GM19455 (cell line): ENCODE measurements at regions not wholly inside any gene's neighbourhood (a gene's known extent, or its start where the extent isn't known, plus 50 kb on each side); places are given as distances from the start of the nearest gene placed in this dataset.

Experiments used
- ATAC-seq: cut with Tn5 transposase; IDR thresholded peaks from one replicate; pipeline ENCODE4 v1.9.1; 2021; ENCODE audit not compliant: unreplicated experiment

- no peak for ATAC-seq
These were observed 206.0 kb downstream of the BCOR start for GRCh38 chrX:39891781-39892180.

DNA sequence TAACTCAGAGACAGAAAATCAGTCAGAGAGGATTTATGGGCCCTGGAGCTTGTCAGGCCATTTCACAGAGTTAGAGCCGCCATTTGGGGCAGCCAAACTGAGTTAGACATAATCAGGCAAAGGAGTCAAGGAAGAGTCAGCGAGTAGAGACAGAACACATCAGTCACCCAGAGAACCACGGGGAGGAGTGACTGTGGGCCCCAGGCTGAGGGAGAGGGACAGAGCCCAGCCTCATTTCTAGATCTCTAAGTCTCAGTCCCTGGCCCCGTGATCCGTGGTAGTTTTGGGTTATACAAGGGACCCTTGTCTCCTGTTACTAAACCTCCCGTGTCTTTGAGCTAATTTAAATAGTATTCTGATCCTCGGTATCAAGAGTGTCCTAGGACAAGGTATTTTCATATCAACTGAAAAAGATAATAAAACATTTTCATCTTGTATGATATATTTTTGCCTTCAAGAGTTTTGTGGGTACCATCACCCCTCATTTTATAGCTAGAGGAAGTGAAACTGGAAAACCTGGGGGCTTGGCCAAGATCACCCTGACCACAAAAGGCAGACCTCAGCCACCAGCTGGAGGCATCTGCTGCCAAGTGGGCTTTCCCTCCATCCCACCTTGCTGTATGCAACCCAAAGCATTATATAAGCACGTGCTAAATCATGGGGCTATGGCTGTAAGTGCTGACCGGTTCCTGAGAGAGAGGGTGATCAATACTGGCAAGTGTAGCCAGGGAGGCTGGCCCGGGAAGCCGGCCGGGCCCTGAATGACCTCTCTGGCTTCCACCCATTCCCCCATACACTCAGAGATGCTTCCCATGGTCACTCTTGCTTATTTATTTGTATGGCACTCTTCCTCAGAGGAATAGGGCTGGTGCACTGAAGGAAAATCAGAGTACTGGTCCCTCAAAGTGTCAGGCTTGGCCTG, 204.1 kb downstream of the BCOR start:
- no peak for ATAC-seq

- ATAC-seq = no peak
These were observed 203.1 kb downstream of the BCOR start for GRCh38 chrX:39894683-39895082.

DNA sequence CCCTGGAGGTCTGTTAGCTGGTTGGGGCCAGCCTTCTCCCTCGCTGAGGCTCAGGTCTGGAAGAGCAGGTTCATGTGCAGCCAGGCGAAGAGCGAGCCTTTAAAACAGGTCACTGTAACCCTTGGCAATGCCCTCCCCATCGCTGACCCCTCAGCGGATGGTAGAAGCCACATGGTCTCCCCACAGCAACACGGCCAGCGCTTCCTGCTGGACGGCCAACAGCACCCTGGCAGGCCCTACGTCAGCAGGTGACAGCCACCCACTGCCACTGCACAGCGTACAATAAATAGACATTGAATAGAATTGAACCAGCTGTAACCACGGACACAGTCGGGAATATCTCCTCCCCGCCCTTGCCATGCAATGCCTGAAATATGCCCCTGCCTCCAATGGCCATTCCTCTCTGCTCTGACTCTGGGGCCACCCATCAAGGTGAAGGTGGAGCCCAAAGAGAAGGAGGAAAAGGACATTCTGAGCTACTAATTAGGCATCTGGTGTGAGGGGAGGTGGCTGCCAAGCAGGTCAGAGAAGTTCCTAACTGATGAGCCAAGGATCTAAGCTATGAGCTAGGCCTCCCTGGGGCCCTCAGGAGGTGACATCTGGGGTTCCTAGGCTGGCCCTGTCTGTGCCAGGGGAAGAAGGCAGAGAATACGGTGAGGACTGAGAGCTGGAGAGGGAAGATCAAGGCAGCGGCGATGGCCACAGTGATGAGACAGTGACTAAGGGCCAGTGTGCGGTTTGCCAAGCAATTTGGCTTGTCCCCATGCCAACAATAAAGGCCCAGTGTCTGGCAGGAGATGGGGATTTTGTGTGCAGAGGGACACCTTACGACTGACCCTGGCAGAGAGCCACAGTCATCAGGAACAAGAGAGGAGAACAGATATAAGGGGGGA, 202.3 kb downstream of the BCOR start:
- ATAC-seq = no peak

DNA sequence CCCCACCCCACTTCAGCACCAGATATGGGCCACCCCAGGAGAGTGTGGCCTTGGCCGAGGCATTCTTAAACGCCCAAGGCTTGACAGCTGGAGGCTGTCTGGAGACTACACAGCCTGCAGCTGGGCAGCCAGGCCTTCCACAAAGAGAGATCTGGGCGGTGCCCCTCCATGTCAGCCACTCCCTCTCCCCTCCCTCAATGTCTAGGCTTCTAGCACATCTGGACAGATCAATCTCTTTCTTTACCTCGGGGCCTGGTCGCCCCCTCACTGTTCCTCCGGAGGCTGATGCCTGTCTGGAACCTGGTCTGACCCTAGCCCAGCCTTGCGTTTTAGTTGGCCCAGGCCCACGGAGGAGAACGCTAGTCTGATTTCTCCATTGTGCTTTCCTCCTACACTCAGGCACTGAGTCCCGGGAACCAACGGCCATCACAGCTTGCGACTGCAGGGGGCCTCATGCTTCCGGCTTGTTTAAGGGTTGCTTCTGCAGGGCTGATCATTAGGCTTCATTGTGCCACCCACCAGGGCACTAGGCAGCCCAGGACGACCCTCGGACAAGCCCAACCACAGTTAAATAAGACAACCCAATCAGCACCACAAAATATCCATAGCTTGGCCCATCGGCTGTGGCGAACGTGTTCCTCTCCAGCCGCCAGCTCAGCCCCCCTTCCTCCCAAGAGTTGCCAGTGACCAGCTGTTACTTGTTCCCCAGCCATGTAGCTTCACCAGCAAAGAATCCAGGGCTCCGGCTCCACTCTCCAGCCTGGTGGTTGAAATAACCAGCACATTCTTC, 200.6 kb downstream of the BCOR start:
- no peak for ATAC-seq

DNA sequence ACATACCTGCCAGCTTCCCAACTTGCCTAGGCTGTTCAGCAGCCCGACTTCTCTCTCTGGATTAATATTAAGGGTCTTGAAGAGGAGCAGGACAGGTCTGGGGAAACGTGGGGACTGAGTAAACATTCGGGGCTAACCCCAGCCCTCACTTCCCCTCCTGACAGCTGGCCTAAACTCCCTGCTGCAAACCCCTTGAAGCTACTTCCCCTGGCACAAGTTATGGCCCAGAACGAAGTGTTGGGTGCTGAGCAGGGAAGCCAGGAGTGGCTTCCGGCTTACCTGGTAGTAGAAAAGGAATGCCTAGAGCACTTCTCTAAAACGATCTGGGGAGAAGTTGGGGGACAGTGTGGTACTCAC, 200.0 kb downstream of the BCOR start:
- no peak for ATAC-seq

GRCh38 chrX:39898147-39898546, 199.6 kb downstream of the BCOR start:
- ATAC-seq = no peak

GRCh38 chrX:39899059-39899458, 198.7 kb downstream of the BCOR start:
- ATAC-seq = no peak

DNA sequence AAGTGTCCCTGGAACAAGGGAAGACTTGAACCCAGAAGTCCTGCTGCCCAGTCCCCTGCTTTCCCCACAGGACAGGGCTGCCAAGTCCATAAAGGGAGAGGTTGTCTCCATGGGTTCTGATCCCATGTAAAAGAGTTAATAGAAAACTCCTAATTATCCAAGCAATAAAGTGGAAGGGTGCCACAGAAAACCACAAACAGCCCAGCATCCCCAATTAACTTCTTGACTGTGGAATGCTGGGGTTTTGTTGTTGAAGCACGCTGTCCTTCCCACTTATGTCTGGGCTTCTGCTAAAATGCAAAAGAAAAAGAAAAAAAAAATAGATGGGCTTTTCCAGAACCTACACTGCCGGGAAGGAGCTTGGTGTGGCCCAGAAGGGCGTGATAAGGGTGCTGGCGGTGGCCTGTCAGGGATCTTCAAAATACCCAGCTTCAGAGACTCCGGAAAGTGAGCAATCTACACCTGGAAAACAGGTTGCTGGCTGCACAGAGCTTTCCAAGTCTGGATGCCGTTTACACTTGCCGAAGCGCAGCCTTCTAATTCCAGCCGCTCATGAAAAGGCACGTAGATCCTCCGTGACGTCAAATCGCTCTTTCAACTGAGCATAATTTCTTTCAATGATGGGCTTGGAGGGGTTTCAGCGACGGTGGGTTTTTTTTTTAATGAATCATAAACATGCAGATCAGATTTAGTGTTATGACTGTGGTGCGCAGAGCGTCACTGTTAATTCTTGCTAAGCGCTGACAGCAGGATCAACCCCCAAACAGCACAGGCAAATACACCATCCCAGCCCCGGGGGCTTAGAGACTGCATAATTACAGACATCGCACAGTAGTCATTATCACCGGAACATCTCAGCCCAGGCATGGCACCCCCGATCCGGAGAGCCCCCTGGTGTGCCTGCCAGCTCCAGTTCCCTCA, 197.6 kb downstream of the BCOR start:
- no peak for ATAC-seq

- ATAC-seq = no peak
These were observed 197.0 kb downstream of the BCOR start for GRCh38 chrX:39900777-39901170.

DNA sequence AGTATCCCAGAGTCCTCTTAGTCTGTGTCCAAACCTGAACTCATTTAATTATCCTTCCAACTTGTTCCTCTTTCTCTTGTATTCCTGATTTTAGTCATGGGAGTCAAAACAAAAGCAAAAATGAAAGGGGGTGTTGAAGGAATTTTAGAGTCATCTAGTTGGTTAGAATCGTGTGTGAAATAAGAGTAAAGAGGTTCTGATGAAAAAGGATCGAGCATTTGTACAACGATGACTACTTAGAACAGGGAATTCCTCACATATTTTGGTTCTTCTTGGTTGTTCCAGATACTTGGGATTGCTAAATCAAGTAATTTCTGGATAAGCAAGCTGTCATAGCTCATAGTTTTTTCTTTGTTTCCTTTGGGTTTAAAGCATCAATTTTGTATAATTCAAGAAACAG, 194.4 kb downstream of the BCOR start:
- ATAC-seq = no peak

- no peak for ATAC-seq
These were observed 193.8 kb downstream of the BCOR start for GRCh38 chrX:39903937-39904336.

- ATAC-seq = no peak
These were observed 192.8 kb downstream of the BCOR start for GRCh38 chrX:39904816-39905537.

DNA sequence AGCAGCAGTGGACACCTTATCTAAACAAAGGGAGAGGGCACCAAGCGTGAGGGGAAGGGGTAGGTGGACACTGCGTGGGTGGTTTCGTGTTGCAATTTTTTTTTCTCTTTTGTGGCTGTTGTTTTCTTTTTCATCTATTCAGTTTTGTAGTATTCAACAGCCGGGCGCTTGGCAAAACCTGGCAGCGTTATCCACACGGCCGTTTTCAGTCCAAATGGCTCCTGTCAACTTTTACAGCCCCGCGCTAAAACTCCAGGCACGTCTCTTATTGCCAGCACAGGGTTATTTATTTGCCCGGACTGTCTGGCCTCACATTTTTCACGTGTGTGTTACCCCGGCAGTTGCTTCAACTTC, 192.2 kb downstream of the BCOR start:
- ATAC-seq = no peak

GRCh38 chrX:39905946-39906345, 191.8 kb downstream of the BCOR start:
- no peak for ATAC-seq

- ATAC-seq = no peak
These were observed 189.6 kb downstream of the BCOR start for GRCh38 chrX:39907964-39908661.

DNA sequence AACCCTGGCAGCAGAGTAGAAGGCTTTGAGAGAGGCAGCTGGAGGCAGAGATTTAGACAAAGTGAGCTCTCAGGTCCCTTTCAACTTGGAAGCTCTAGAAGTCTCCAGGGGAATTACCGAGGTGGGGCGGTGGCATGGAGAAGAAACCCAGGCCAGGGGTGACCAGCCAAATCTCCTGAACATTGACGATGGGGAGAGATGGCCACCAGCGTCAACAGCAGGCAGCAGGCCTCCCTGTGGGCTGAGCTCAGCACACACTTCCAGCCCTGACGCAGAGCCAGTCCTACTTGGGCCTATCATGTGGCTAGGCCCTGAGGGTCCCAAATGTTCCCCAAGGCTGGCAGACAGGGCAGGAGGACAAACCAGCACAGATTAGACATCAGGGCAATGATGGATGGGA, 187.8 kb downstream of the BCOR start:
- ATAC-seq = no peak

GRCh38 chrX:39910651-39911050, 187.1 kb downstream of the BCOR start:
- no peak for ATAC-seq

DNA sequence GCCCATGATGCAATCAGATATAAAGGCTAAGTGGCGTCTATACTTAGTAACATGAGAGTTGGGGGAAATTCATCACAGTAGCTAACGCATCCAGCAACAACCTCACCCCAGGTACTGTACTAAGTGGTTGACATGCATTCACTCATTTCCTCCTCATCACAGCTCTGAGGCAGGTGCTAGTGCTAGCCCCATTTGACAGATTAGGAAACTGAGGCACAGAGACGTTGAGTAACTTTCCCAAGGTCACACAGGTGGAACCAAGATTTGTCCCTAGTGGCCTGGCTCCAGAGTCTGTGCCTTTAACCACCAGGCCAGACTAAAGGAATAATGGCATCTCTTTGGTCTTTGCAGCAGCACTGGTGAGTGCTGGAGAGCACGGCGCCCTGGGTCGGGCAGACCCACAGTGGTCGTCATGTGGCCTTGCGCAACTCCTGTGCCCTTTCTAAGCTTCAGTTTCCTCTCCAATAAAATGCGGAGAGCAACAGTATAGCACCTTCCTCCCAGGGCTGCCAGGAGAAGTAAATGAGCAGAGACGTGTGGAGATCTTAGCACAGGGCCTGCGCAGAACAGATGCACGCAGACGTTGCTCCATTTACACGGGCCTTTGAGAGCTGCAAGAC, 186.4 kb downstream of the BCOR start:
- no peak for ATAC-seq
